Hypothalamus (tissue), 51 donors: ENCODE measurements at regions not wholly inside any gene's neighbourhood (a gene's known extent, or its start where the extent isn't known, plus 50 kb on each side); places are given as distances from the start of the nearest gene placed in this dataset.
"Not testable (repeated sequence)": the region's sequence is repeated elsewhere in the genome, so short reads cannot be mapped to it uniquely, and the experiment has no call there.

Experiments
- DNase-seq, 51 donors: peaks; one replicate each; lab custom pipeline; 2025; lab: John Stamatoyannopoulos, UW

- DNase-seq: no peak
Measured at GRCh38 chr9:22216730-22217172, 207.6 kb upstream of the CDKN2B start.

- DNase-seq: no peak
Measured at GRCh38 chr9:22217254-22217653, 208.1 kb upstream of the CDKN2B start.

GRCh38 chr9:22225856-22226255 lies 216.8 kb upstream of the CDKN2B start:
- DNase-seq: not testable (repeated sequence)

- no peak for DNase-seq
Measured at GRCh38 chr9:22227986-22228385, 218.6 kb upstream of the DMRTA1 start.

- DNase-seq: no peak
Measured at GRCh38 chr9:22228542-22228941, 218.1 kb upstream of the DMRTA1 start.

GRCh38 chr9:22229069-22229468 lies 217.6 kb upstream of the DMRTA1 start:
- DNase-seq: no peak

- DNase-seq: not testable (repeated sequence)
Measured at GRCh38 chr9:22231309-22231708, 215.3 kb upstream of the DMRTA1 start.

- DNase-seq: no peak
Measured at GRCh38 chr9:22232971-22233370, 213.7 kb upstream of the DMRTA1 start.

- DNase-seq: no peak
Measured at GRCh38 chr9:22237497-22238363, 208.9 kb upstream of the DMRTA1 start.

- peak in 1 of 51 donors; percentile 6 for DNase-seq
Measured at GRCh38 chr9:22238809-22239684, 207.6 kb upstream of the DMRTA1 start.

GRCh38 chr9:22240619-22241018 lies 206.0 kb upstream of the DMRTA1 start:
- no peak for DNase-seq

- no peak for DNase-seq
Measured at GRCh38 chr9:22241024-22241423, 205.6 kb upstream of the DMRTA1 start.

- no peak for DNase-seq
Measured at GRCh38 chr9:22241611-22242010, 205.0 kb upstream of the DMRTA1 start.

GRCh38 chr9:22244139-22245011 lies 202.2 kb upstream of the DMRTA1 start:
- DNase-seq: peak in 1 of 51 donors; percentile 6

- no peak for DNase-seq
Measured at GRCh38 chr9:22255337-22255736, 191.3 kb upstream of the DMRTA1 start.

GRCh38 chr9:22256381-22256780 lies 190.2 kb upstream of the DMRTA1 start:
- no peak for DNase-seq

GRCh38 chr9:22257026-22257816 lies 189.4 kb upstream of the DMRTA1 start:
- no peak for DNase-seq

GRCh38 chr9:22265038-22265437 lies 181.6 kb upstream of the DMRTA1 start:
- DNase-seq: no peak

- no peak for DNase-seq
Measured at GRCh38 chr9:22265534-22265933, 181.1 kb upstream of the DMRTA1 start.

- no peak for DNase-seq
Measured at GRCh38 chr9:22274477-22274876, 172.1 kb upstream of the DMRTA1 start.
